ENCODE measurements at regions not wholly inside any gene's neighbourhood (a gene's known extent, or its start where the extent isn't known, plus 50 kb on each side); places are given as distances from the start of the nearest gene placed in this dataset.

- no TSS peak for BruUV-seq (replicated peaks)
- dilution Hi-C loops (cut with MboI; ENCODE audit: extremely low pct_ligation_motif_present, low sequenced_read_pairs), result no loop called here
- POLR2A ChIA-PET, result no interaction called here
These were observed 284.5 kb upstream of the POU5F2 start for GRCh38 chr5:94025788-94026473.

GRCh38 chr5:94024620-94025019, 283.2 kb upstream of the POU5F2 start:
- Histone ChIP-seq H2AFZ (ENCODE audit: low read depth, low read length) (no peak overlapping the region), H3K9me3 (replicated peaks; ENCODE audit: control insufficient read depth, insufficient read depth, low read length) (no peaks in the 10 kb centered on the region), H3K4me1 (ENCODE audit: control insufficient read depth, extremely low read depth, insufficient read depth, low read length) (peaks cover 8% of the 10 kb centered on the region), H3K27me3 (ENCODE audit: control insufficient read depth in 2 of 2, insufficient read depth in 2 of 2, low read length in 2 of 2) (no peaks in the 10 kb centered on the region), H3K36me3 (ENCODE audit: control insufficient read depth in 2 of 2, extremely low read depth in 1 of 2, insufficient read depth in 2 of 2, low read length in 2 of 2) (no peaks in the 10 kb centered on the region), H4K20me1 (replicated peaks; ENCODE audit: control insufficient read depth, extremely low read depth, insufficient read depth, low read length) (no peaks in the 10 kb centered on the region), H3K27ac (ENCODE audit: insufficient read depth, low read depth, low read length) (no peak overlapping the region), H3K4me2 (ENCODE audit: insufficient read depth, low read length) (no peak overlapping the region), H3K4me3 (replicated peaks in 1 of 3; ENCODE audit: insufficient read depth in 1 of 3, low read depth in 1 of 3, low read length in 3 of 3) (no peak overlapping the region), H3K9me1 (replicated peaks; ENCODE audit: control insufficient read depth, extremely low read depth, insufficient read depth, low read length) (peaks cover 1% of the 10 kb centered on the region), H3K79me2 (ENCODE audit: control insufficient read depth, insufficient read depth, low read length) (no peaks in the 10 kb centered on the region), H3K9ac (replicated peaks; ENCODE audit: extremely low read depth, insufficient read depth, low read length) (no peak overlapping the region)
- BruUV-seq (replicated peaks), result no TSS peak
- dilution Hi-C loops (cut with MboI; ENCODE audit: extremely low pct_ligation_motif_present, low sequenced_read_pairs) (no loop called here), intact Hi-C loops (cut with micrococcal nuclease) (loop anchor here (10.0 kb wide), 1 partner anchor 440 kb away; the partner anchor contains the start of genes NR2F1 and NR2F1-AS1)
- TF ChIP-seq MYC (IDR thresholded peaks at IDR 0.05; ENCODE audit: low read depth, low read length) (no peak), EZH2 (IDR thresholded peaks at IDR 0.05; ENCODE audit: borderline replicate concordance, low read depth, low read length, severe bottlenecking) (no peak), MAX (IDR thresholded peaks at IDR 0.05; ENCODE audit: insufficient read depth, insufficient read length) (no peak), POLR2A (IDR thresholded peaks at IDR 0.05; ENCODE audit: low read depth, low read length) (no peak), FOS (IDR thresholded peaks at IDR 0.05; ENCODE audit: borderline replicate concordance, insufficient read depth, low read length) (no peak), POLR2AphosphoS5 (IDR thresholded peaks at IDR 0.05; ENCODE audit: insufficient read depth, low read depth, low read length) (no peak), GATA2 (IDR thresholded peaks at IDR 0.05; ENCODE audit: insufficient read depth, insufficient read length, low read depth, low read length) (no peak), JUN (IDR thresholded peaks at IDR 0.05; ENCODE audit: borderline replicate concordance, insufficient read depth, insufficient read length, low read depth) (no peak), CTCF (IDR thresholded peaks at IDR 0.05; ENCODE audit: extremely low read depth in 1 of 2, insufficient read depth in 1 of 2, low read depth in 1 of 2, low read length in 2 of 2) (no peak)
- CTCF ChIA-PET, result no interaction called here
- no peak for DNase-seq (ENCODE audit: low read depth, low spot score)
- FAIRE-seq, result no peak
- POLR2A ChIA-PET, result no interaction called here

More at GRCh38 chr5:94025788-94026473, 284.5 kb upstream of the POU5F2 start:
- no peaks in the 10 kb centered on the region for H3K9me3 ChIP-seq (replicated peaks; ENCODE audit: control insufficient read depth, insufficient read depth, low read length)
- no peaks in the 10 kb centered on the region for H3K36me3 ChIP-seq (ENCODE audit: control insufficient read depth in 2 of 2, extremely low read depth in 1 of 2, insufficient read depth in 2 of 2, low read length in 2 of 2)
- no peak overlapping the region for H3K27ac ChIP-seq (ENCODE audit: insufficient read depth, low read depth, low read length)
- H3K79me2 ChIP-seq (ENCODE audit: control insufficient read depth, insufficient read depth, low read length), result no peaks in the 10 kb centered on the region
- no peak overlapping the region for H2AFZ ChIP-seq (ENCODE audit: low read depth, low read length)
- intact Hi-C loops (cut with micrococcal nuclease), result loop anchor here (10.0 kb wide), 1 partner anchor 441 kb away; the partner anchor contains the start of genes NR2F1 and NR2F1-AS1
- H4K20me1 ChIP-seq (replicated peaks; ENCODE audit: control insufficient read depth, extremely low read depth, insufficient read depth, low read length), result no peaks in the 10 kb centered on the region
- no peak overlapping the region for H3K4me3 ChIP-seq (replicated peaks in 1 of 3; ENCODE audit: insufficient read depth in 1 of 3, low read depth in 1 of 3, low read length in 3 of 3)
- no peak for TF ChIP-seq MAX (IDR thresholded peaks at IDR 0.05; ENCODE audit: insufficient read depth, insufficient read length)
- TF ChIP-seq EZH2 (IDR thresholded peaks at IDR 0.05; ENCODE audit: borderline replicate concordance, low read depth, low read length, severe bottlenecking), result no peak
- no peak for TF ChIP-seq POLR2A (IDR thresholded peaks at IDR 0.05; ENCODE audit: low read depth, low read length)
- DNase-seq (ENCODE audit: low read depth, low spot score) (no peak), FAIRE-seq (no peak)
- CTCF ChIA-PET, result no interaction called here
- peaks cover 2% of the 10 kb centered on the region for H3K9me1 ChIP-seq (replicated peaks; ENCODE audit: control insufficient read depth, extremely low read depth, insufficient read depth, low read length)
- no peak overlapping the region for H3K4me2 ChIP-seq (ENCODE audit: insufficient read depth, low read length)
- H3K9ac ChIP-seq (replicated peaks; ENCODE audit: extremely low read depth, insufficient read depth, low read length), result no peak overlapping the region
- no peaks in the 10 kb centered on the region for H3K27me3 ChIP-seq (ENCODE audit: control insufficient read depth in 2 of 2, insufficient read depth in 2 of 2, low read length in 2 of 2)
- peaks cover 7% of the 10 kb centered on the region for H3K4me1 ChIP-seq (ENCODE audit: control insufficient read depth, extremely low read depth, insufficient read depth, low read length)

Data from endothelial cell of umbilical vein (primary cell).